HCT116 (cell line): ENCODE measurements at regions not wholly inside any gene's neighbourhood (a gene's known extent, or its start where the extent isn't known, plus 50 kb on each side); places are given as distances from the start of the nearest gene placed in this dataset.

Source experiments
- CEBPB ChIP-seq: IDR thresholded peaks from 2 replicates; pipeline ENCODE4 v1.6.1; 2012; ENCODE audit warnings: low read depth
- CTCF ChIP-seq, 3 experiments: fragments of 200-600 bp in 1 of 3; sonication (generic) in 1 of 3; IDR thresholded peaks in 2 of 3; conservative IDR thresholded peaks in 1 of 3; 2 replicates each; pipeline ENCODE4 v1.5.1; 2012 to 2017; ENCODE audit warnings: low read depth in 2 of 3, low read length in 2 of 3, antibody characterized with exemption in 1 of 3, borderline replicate concordance in 1 of 3, control low read depth in 1 of 3, mild to moderate bottlenecking in 1 of 3, mixed read lengths in 1 of 3, mixed run types in 1 of 3, moderate library complexity in 1 of 3; ENCODE audit not compliant: insufficient read depth in 1 of 3
- EGR1 ChIP-seq: IDR thresholded peaks from 2 replicates; pipeline ENCODE4 v1.6.1; 2012; ENCODE audit warnings: low read depth
- ELF1 ChIP-seq: IDR thresholded peaks from 2 replicates; pipeline ENCODE4 v1.6.1; 2012; ENCODE audit warnings: low read depth, borderline replicate concordance
- EZH2phosphoT487 ChIP-seq: fragments of 200-600 bp; IDR thresholded peaks from 2 replicates; pipeline ENCODE4 v1.6.1; 2018; ENCODE audit warnings: antibody characterized with exemption, borderline replicate concordance
- FOSL1 ChIP-seq: IDR thresholded peaks from 2 replicates; pipeline ENCODE4 v1.6.1; 2012; ENCODE audit warnings: low read depth
- POLR2A ChIP-seq: IDR thresholded peaks from 2 replicates; pipeline ENCODE4 v1.7.0; 2011; ENCODE audit warnings: borderline replicate concordance; ENCODE audit not compliant: insufficient read depth, insufficient read length; ENCODE audit errors: extremely low read depth
- POLR2AphosphoS5 ChIP-seq: IDR thresholded peaks from 2 replicates; pipeline ENCODE4 v1.6.1; 2011; ENCODE audit warnings: mild to moderate bottlenecking, low read depth, low read length, moderate library complexity
- RAD21 ChIP-seq: IDR thresholded peaks from 2 replicates; pipeline ENCODE4 v1.6.1; 2012; ENCODE audit warnings: low read depth, mild to moderate bottlenecking
- REST ChIP-seq: IDR thresholded peaks from 2 replicates; pipeline ENCODE4 v1.6.1; 2012; ENCODE audit warnings: low read depth
- SIN3A ChIP-seq: IDR thresholded peaks from 2 replicates; pipeline ENCODE4 v1.6.1; 2012; ENCODE audit warnings: low read depth
- SP1 ChIP-seq: IDR thresholded peaks from 2 replicates; pipeline ENCODE4 v1.6.1; 2012; ENCODE audit warnings: low read depth
- ZBTB33 ChIP-seq: IDR thresholded peaks from 2 replicates; pipeline ENCODE4 v1.6.1; 2011; ENCODE audit warnings: mild to moderate bottlenecking, low read length, moderate library complexity; ENCODE audit not compliant: insufficient replicate concordance; ENCODE audit errors: extremely low read depth
- ZNF274 ChIP-seq: fragments of 200-500 bp; sonication (Bioruptor generic); IDR thresholded peaks from 2 replicates; pipeline ENCODE4 v1.6.1; 2014; ENCODE audit warnings: mild to moderate bottlenecking, low read depth, low read length, inconsistent platforms

GRCh38 chr18:56267334-56267733, 371.1 kb downstream of the TXNL1 start:
- TF ChIP-seq POLR2AphosphoS5 = no peak
- no peak for TF ChIP-seq CTCF (IDR thresholded peaks at IDR 0.05 in 2 of 3, conservative IDR thresholded peaks at IDR 0.05 in 1 of 3; ENCODE audit: borderline replicate concordance in 1 of 3, insufficient read depth in 1 of 3, low read depth in 2 of 3, low read length in 2 of 3)
- TF ChIP-seq POLR2A = no peak
- no peak for TF ChIP-seq SIN3A
- no peak for TF ChIP-seq EGR1
- no peak for TF ChIP-seq RAD21
- TF ChIP-seq ELF1 = no peak
- TF ChIP-seq CEBPB = no peak
- TF ChIP-seq ZBTB33 = no peak
- TF ChIP-seq REST = no peak
- no peak for TF ChIP-seq EZH2phosphoT487
- TF ChIP-seq FOSL1 = no peak
- TF ChIP-seq SP1 = no peak
- no peak for TF ChIP-seq ZNF274
